WTC11 (cell line): ENCODE measurements at regions not wholly inside any gene's neighbourhood (a gene's known extent, or its start where the extent isn't known, plus 50 kb on each side); places are given as distances from the start of the nearest gene placed in this dataset.

Source experiments
- ATAC-seq: fragments of 200-7000 bp; cut with Tn5 transposase; 2 replicates; pipeline ENCODE4 v1.10.0; 2021; ENCODE audit warnings: mild to moderate bottlenecking, moderate library complexity
- CTCF ChIA-PET: fragments of 300-600 bp; sonication (Branson Sonifier 250); formaldehyde crosslinking; loops from one replicate; lab custom pipeline; 2021; ENCODE audit warnings: antibody characterized with exemption; lab: Charles Lee
- POLR2A ChIA-PET: fragments of 350-600 bp; sonication (Branson Sonifier 250); formaldehyde crosslinking; loops from one replicate; lab custom pipeline; 2021; ENCODE audit warnings: antibody characterized with exemption; lab: Charles Lee
- DNase-seq: peaks from one replicate; pipeline ENCODE4 v3.0.0; 2021; ENCODE audit warnings: low spot score
- H3K27ac Mint-ChIP-seq: 2 replicates; pipeline ENCODE4 v1.8.0; 2021; ENCODE audit warnings: mixed read lengths
- H3K27me3 Mint-ChIP-seq: 2 replicates; pipeline ENCODE4 v1.8.0; 2021; ENCODE audit warnings: low read depth, mild to moderate bottlenecking, moderate library complexity, mixed read lengths
- H3K36me3 Mint-ChIP-seq: 2 replicates; pipeline ENCODE4 v1.8.0; 2021; ENCODE audit warnings: mixed read lengths
- H3K4me1 Mint-ChIP-seq: 2 replicates; pipeline ENCODE4 v1.8.0; 2022; ENCODE audit warnings: mixed read lengths
- H3K4me3 Mint-ChIP-seq: 2 replicates; pipeline ENCODE4 v1.8.0; 2021; ENCODE audit warnings: mild to moderate bottlenecking, moderate library complexity, mixed read lengths
- H3K9me3 Mint-ChIP-seq: 2 replicates; pipeline ENCODE4 v1.8.0; 2021; ENCODE audit warnings: mixed read lengths
- ATF2 ChIP-seq: sonication (generic); formaldehyde crosslinking; IDR thresholded peaks from 2 replicates; pipeline ENCODE4 v1.8.1; 2022; ENCODE audit warnings: low read depth, missing genetic modification reagents, borderline replicate concordance
- CREB1 ChIP-seq: sonication (generic); formaldehyde crosslinking; IDR thresholded peaks from 2 replicates; pipeline ENCODE4 v1.8.0; 2023; ENCODE audit warnings: mild to moderate bottlenecking, missing genetic modification reagents
- ETV6 ChIP-seq: sonication (generic); formaldehyde crosslinking; IDR thresholded peaks from 2 replicates; pipeline ENCODE4 v1.8.1; 2022; ENCODE audit warnings: mild to moderate bottlenecking, missing genetic modification reagents
- IRF2 ChIP-seq: sonication (generic); formaldehyde crosslinking; IDR thresholded peaks from 2 replicates; pipeline ENCODE4 v1.8.0; 2022; ENCODE audit warnings: low read depth, missing genetic modification reagents, borderline replicate concordance
- JAZF1 ChIP-seq: fragments of 250-450 bp; sonication (Bioruptor Pico); IDR thresholded peaks from 2 replicates; pipeline ENCODE4 v1.9.0; 2021; ENCODE audit warnings: moderate library complexity, mild to moderate bottlenecking, inconsistent platforms
- KAT7 ChIP-seq: sonication (generic); formaldehyde crosslinking; IDR thresholded peaks from 2 replicates; pipeline ENCODE4 v1.8.1; 2023; ENCODE audit warnings: missing genetic modification reagents, mild to moderate bottlenecking, borderline replicate concordance
- TP53 ChIP-seq: sonication (generic); formaldehyde crosslinking; IDR thresholded peaks from 2 replicates; pipeline ENCODE4 v1.8.1; 2023; ENCODE audit warnings: mild to moderate bottlenecking, missing genetic modification reagents
- ZBTB21 ChIP-seq: sonication (generic); formaldehyde crosslinking; IDR thresholded peaks from 2 replicates; pipeline ENCODE4 v1.8.1; 2023; ENCODE audit warnings: mild to moderate bottlenecking, missing genetic modification reagents, borderline replicate concordance
- ZNF317 ChIP-seq: sonication (generic); formaldehyde crosslinking; IDR thresholded peaks from 2 replicates; pipeline ENCODE4 v1.8.1; 2023; ENCODE audit warnings: low read depth, mild to moderate bottlenecking, moderate library complexity, missing genetic modification reagents, borderline replicate concordance
- ZNF512 ChIP-seq: sonication (generic); formaldehyde crosslinking; IDR thresholded peaks from 2 replicates; pipeline ENCODE4 v1.8.1; 2022; ENCODE audit warnings: missing genetic modification reagents, borderline replicate concordance
- TF ChIP-seq, protein P1 (sequence below): sonication (generic); formaldehyde crosslinking; IDR thresholded peaks from 2 replicates; pipeline ENCODE4 v1.8.0; 2023; ENCODE audit warnings: missing genetic modification reagents, mild to moderate bottlenecking, borderline replicate concordance
- TF ChIP-seq, protein P2 (sequence below): sonication (generic); formaldehyde crosslinking; IDR thresholded peaks from 2 replicates; pipeline ENCODE4 v1.8.0; 2023; ENCODE audit warnings: mild to moderate bottlenecking, missing genetic modification reagents
- TF ChIP-seq, protein P3 (sequence below): sonication (generic); formaldehyde crosslinking; IDR thresholded peaks from 2 replicates; pipeline ENCODE4 v1.8.0; 2022; ENCODE audit warnings: mild to moderate bottlenecking, missing genetic modification reagents

GRCh38 chr16:85327731-85328675, 215.7 kb upstream of the CIBAR2 start (continued):
- TF ChIP-seq, protein P1, sequence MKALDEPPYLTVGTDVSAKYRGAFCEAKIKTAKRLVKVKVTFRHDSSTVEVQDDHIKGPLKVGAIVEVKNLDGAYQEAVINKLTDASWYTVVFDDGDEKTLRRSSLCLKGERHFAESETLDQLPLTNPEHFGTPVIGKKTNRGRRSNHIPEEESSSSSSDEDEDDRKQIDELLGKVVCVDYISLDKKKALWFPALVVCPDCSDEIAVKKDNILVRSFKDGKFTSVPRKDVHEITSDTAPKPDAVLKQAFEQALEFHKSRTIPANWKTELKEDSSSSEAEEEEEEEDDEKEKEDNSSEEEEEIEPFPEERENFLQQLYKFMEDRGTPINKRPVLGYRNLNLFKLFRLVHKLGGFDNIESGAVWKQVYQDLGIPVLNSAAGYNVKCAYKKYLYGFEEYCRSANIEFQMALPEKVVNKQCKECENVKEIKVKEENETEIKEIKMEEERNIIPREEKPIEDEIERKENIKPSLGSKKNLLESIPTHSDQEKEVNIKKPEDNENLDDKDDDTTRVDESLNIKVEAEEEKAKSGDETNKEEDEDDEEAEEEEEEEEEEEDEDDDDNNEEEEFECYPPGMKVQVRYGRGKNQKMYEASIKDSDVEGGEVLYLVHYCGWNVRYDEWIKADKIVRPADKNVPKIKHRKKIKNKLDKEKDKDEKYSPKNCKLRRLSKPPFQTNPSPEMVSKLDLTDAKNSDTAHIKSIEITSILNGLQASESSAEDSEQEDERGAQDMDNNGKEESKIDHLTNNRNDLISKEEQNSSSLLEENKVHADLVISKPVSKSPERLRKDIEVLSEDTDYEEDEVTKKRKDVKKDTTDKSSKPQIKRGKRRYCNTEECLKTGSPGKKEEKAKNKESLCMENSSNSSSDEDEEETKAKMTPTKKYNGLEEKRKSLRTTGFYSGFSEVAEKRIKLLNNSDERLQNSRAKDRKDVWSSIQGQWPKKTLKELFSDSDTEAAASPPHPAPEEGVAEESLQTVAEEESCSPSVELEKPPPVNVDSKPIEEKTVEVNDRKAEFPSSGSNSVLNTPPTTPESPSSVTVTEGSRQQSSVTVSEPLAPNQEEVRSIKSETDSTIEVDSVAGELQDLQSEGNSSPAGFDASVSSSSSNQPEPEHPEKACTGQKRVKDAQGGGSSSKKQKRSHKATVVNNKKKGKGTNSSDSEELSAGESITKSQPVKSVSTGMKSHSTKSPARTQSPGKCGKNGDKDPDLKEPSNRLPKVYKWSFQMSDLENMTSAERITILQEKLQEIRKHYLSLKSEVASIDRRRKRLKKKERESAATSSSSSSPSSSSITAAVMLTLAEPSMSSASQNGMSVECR = peak; percentile 38; the same call in 1 of the 2 replicates
- TF ChIP-seq CREB1 (no peak), ATF2 (no peak), ZBTB21 (CRISPR knock-in tag) (no peak), ZNF317 (CRISPR knock-in tag) (no peak), ETV6 (peak; percentile 79), ZNF512 (CRISPR knock-in tag) (no peak), IRF2 (no peak), TP53 (CRISPR knock-in tag) (0 out of 2 replicates have a peak, but pooled peaks have one; percentile 22)
- TF ChIP-seq, protein P2, sequence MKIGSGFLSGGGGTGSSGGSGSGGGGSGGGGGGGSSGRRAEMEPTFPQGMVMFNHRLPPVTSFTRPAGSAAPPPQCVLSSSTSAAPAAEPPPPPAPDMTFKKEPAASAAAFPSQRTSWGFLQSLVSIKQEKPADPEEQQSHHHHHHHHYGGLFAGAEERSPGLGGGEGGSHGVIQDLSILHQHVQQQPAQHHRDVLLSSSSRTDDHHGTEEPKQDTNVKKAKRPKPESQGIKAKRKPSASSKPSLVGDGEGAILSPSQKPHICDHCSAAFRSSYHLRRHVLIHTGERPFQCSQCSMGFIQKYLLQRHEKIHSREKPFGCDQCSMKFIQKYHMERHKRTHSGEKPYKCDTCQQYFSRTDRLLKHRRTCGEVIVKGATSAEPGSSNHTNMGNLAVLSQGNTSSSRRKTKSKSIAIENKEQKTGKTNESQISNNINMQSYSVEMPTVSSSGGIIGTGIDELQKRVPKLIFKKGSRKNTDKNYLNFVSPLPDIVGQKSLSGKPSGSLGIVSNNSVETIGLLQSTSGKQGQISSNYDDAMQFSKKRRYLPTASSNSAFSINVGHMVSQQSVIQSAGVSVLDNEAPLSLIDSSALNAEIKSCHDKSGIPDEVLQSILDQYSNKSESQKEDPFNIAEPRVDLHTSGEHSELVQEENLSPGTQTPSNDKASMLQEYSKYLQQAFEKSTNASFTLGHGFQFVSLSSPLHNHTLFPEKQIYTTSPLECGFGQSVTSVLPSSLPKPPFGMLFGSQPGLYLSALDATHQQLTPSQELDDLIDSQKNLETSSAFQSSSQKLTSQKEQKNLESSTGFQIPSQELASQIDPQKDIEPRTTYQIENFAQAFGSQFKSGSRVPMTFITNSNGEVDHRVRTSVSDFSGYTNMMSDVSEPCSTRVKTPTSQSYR (CRISPR knock-in tag) = no peak

GRCh38 chr16:85328676-85329058, 216.4 kb upstream of the CIBAR2 start:
- peak; percentile 77 for DNase-seq
- POLR2A ChIA-PET = interaction anchor here (0.6 kb wide), 1 partner anchor 179 kb away, joined by 3 read pairs; no protein-coding TSS in a partner anchor
- peaks cover 56% of the 10 kb centered on the region for H3K4me1 Mint-ChIP-seq
- peaks cover 3% of the 10 kb centered on the region for H3K9me3 Mint-ChIP-seq
- peak overlapping the region; percentile 92 for H3K27ac Mint-ChIP-seq
- no peak for TF ChIP-seq JAZF1
- TF ChIP-seq KAT7 (CRISPR knock-in tag) = no peak
- TF ChIP-seq, protein P1 = 0 out of 2 replicates have a peak, but pooled peaks have one; percentile 13
- TF ChIP-seq, protein P3, sequence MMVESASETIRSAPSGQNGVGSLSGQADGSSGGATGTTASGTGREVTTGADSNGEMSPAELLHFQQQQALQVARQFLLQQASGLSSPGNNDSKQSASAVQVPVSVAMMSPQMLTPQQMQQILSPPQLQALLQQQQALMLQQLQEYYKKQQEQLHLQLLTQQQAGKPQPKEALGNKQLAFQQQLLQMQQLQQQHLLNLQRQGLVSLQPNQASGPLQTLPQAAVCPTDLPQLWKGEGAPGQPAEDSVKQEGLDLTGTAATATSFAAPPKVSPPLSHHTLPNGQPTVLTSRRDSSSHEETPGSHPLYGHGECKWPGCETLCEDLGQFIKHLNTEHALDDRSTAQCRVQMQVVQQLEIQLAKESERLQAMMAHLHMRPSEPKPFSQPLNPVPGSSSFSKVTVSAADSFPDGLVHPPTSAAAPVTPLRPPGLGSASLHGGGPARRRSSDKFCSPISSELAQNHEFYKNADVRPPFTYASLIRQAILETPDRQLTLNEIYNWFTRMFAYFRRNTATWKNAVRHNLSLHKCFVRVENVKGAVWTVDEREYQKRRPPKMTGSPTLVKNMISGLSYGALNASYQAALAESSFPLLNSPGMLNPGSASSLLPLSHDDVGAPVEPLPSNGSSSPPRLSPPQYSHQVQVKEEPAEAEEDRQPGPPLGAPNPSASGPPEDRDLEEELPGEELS (CRISPR knock-in tag) = peak; percentile 21; the same call in 1 of the 2 replicates
- peaks cover 2% of the 10 kb centered on the region for H3K36me3 Mint-ChIP-seq
- peak; percentile 50 for ATAC-seq
- CTCF ChIA-PET = interaction anchor here (0.6 to 3.3 kb wide), 15 partner anchors 13 to 248 kb away, joined by 3 to 23 read pairs (median 6); no protein-coding TSS in a partner anchor
- peak overlapping the region; percentile 61 for H3K4me3 Mint-ChIP-seq
- peaks cover 34% of the 10 kb centered on the region for H3K27me3 Mint-ChIP-seq
